GM12878 (cell line): ENCODE measurements at regions not wholly inside any gene's neighbourhood (a gene's known extent, or its start where the extent isn't known, plus 50 kb on each side); places are given as distances from the start of the nearest gene placed in this dataset.

ENCODE experiments used
- CTCF ChIP-seq, 3 experiments: IDR thresholded peaks in 2 of 3; conservative IDR thresholded peaks in 1 of 3; 2 replicates each; pipeline ENCODE4 v1.5.1; 2011; ENCODE audit warnings: low read depth in 3 of 3, low read length in 3 of 3, mild to moderate bottlenecking in 3 of 3, control low read depth in 2 of 3, moderate library complexity in 2 of 3, inconsistent platforms in 1 of 3, mixed read lengths in 1 of 3; ENCODE audit not compliant: control insufficient read depth in 2 of 3, insufficient read depth in 1 of 3; ENCODE audit errors: extremely low read depth in 1 of 3
- ESRRA ChIP-seq: IDR thresholded peaks from 2 replicates; pipeline ENCODE4 v1.6.1; 2012; ENCODE audit warnings: mild to moderate bottlenecking, low read length, improper control_type of control experiment
- EZH2 ChIP-seq: IDR thresholded peaks from 2 replicates; pipeline ENCODE4 v1.6.1; 2012; ENCODE audit warnings: low read depth, mild to moderate bottlenecking, control low read depth, inconsistent platforms, low read length, borderline replicate concordance; ENCODE audit not compliant: control insufficient read depth
- HDGF ChIP-seq: fragments of 450-650 bp; IDR thresholded peaks from 2 replicates; pipeline ENCODE4 v1.6.1; 2016; ENCODE audit warnings: antibody characterized with exemption
- IKZF1 ChIP-seq: fragments of 450-650 bp; conservative IDR thresholded peaks from 2 replicates; pipeline ENCODE4 v1.6.1; 2017; ENCODE audit warnings: antibody characterized with exemption, mild to moderate bottlenecking
- MAX ChIP-seq: IDR thresholded peaks from 2 replicates; pipeline ENCODE4 v1.6.1; 2012; ENCODE audit warnings: low read depth, low read length, improper control_type of control experiment
- MXI1 ChIP-seq: fragments of 150-350 bp; IDR thresholded peaks from 2 replicates; pipeline ENCODE4 v1.6.1; 2011; ENCODE audit warnings: low read depth, mild to moderate bottlenecking, inconsistent platforms, low read length, improper control_type of control experiment
- MYC ChIP-seq: IDR thresholded peaks from 2 replicates; pipeline ENCODE4 v1.6.1; 2011; ENCODE audit warnings: mild to moderate bottlenecking, low read length, moderate library complexity, inconsistent platforms; ENCODE audit not compliant: insufficient read depth, insufficient replicate concordance, insufficient read length, severe bottlenecking
- RAD21 ChIP-seq: IDR thresholded peaks from 2 replicates; pipeline ENCODE4 v1.6.1; 2011; ENCODE audit warnings: mild to moderate bottlenecking, low read depth, low read length, moderate library complexity; ENCODE audit not compliant: insufficient read depth
- RFX5 ChIP-seq: IDR thresholded peaks from 2 replicates; pipeline ENCODE4 v1.6.1; 2011; ENCODE audit warnings: low read depth, low read length, improper control_type of control experiment
- SPI1 ChIP-seq: IDR thresholded peaks from 2 replicates; pipeline ENCODE4 v1.6.1; 2011; ENCODE audit warnings: low read depth, mild to moderate bottlenecking, low read length, moderate library complexity, borderline replicate concordance; ENCODE audit not compliant: insufficient read depth
- USF2 ChIP-seq: IDR thresholded peaks from 2 replicates; pipeline ENCODE4 v1.6.1; 2011; ENCODE audit warnings: low read depth, low read length, improper control_type of control experiment, borderline replicate concordance
- ZNF592 ChIP-seq: fragments of 450-650 bp; IDR thresholded peaks from 2 replicates; pipeline ENCODE4 v1.6.1; 2017; ENCODE audit warnings: mild to moderate bottlenecking, moderate library complexity

GRCh38 chr7:121484089-121484763 is 88.1 kb upstream of the FAM3C start:
- TF ChIP-seq ESRRA (no peak), CTCF (IDR thresholded peaks at IDR 0.05 in 2 of 3, conservative IDR thresholded peaks at IDR 0.05 in 1 of 3; ENCODE audit: control insufficient read depth in 2 of 3, extremely low read depth in 1 of 3, insufficient read depth in 1 of 3, low read depth in 3 of 3, low read length in 3 of 3) (no peak), IKZF1 (no peak), ZNF592 (no peak), MAX (no peak), EZH2 (no peak), MYC (no peak), RFX5 (no peak), MXI1 (no peak), SPI1 (no peak), HDGF (no peak), USF2 (no peak), RAD21 (no peak)
